ENCODE measurements at regions not wholly inside any gene's neighbourhood (a gene's known extent, or its start where the extent isn't known, plus 50 kb on each side); places are given as distances from the start of the nearest gene placed in this dataset.

DNA sequence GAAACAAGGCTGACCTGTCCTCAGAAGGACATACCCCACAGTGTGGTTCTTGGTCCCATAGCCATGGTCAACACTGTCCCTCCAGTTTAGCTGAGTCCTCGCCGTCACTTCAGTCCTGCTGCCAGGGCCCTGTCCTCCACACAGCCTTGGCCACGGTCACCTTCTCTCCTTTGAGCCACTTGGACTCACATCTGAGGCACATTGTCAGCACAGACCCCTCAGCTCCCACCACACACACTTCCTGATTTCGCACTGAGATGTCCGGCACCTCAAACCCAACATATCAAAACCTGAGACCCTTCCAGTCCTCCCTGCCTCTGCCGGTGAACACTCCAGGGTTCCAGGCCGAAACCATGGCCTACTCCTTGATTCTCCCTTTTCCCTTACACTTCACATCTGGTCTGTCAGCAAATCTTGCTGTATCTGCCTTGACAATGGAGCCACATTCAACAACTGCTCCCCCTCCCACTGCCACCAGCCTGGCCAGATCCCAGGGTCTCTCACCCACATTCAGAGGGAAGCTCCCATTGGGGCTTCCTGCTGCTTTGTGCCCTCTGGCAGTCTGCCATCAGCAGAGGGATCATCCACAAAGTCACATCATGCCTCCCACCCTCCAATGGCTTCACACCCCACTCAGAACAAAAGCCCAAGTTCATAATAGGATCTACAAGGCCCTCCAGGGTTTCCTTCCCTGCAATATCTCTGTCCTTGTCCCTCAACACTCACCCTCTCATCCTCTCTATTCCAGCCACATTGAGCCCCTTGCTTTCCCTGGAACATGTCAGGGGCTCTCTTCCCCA, 219.6 kb upstream of the SHH start:
- Histone ChIP-seq H3K27me3 (ENCODE audit: insufficient read depth) (no peaks in the 10 kb centered on the region), H3K79me2 (replicated peaks; ENCODE audit: insufficient read depth) (no peaks in the 10 kb centered on the region), H3F3A (replicated peaks; ENCODE audit: low read depth) (no peaks in the 10 kb centered on the region), H3K4me2 (no peak overlapping the region), H3K4me1 (ENCODE audit: insufficient read depth) (no peaks in the 10 kb centered on the region), H3K36me3 (ENCODE audit: insufficient read depth) (no peaks in the 10 kb centered on the region), H3K4me3 (no peak overlapping the region), H4K20me1 (replicated peaks; ENCODE audit: insufficient read depth) (no peaks in the 10 kb centered on the region), H3K9me2 (ENCODE audit: insufficient read depth) (no peaks in the 10 kb centered on the region), H2AFZ (no peak overlapping the region), H3K27ac (ENCODE audit: low read depth) (no peak overlapping the region)
- no peaks in the 10 kb centered on the region; the same call in 2 of the 3 replicates for H3K4me1 Mint-ChIP-seq
- H3K27ac Mint-ChIP-seq: no peak overlapping the region
- TF ChIP-seq JUNB (IDR thresholded peaks at IDR 0.05; ENCODE audit: unreplicated experiment): no peak
- no peak for TF ChIP-seq EZH2 (IDR thresholded peaks at IDR 0.05; ENCODE audit: low read depth, unreplicated experiment)
- no peak for TF ChIP-seq ZNF331 (CRISPR knock-in tag; IDR thresholded peaks at IDR 0.05; ENCODE audit: low read depth)
- no peak for TF ChIP-seq CREB1 (CRISPR knock-in tag; IDR thresholded peaks at IDR 0.05; ENCODE audit: low read depth)
- no peak for TF ChIP-seq REST (IDR thresholded peaks at IDR 0.05; ENCODE audit: unreplicated experiment)
- TF ChIP-seq STAT1 (IDR thresholded peaks at IDR 0.05; ENCODE audit: unreplicated experiment): no peak
- no peak for TF ChIP-seq POLR2AphosphoS5 (IDR thresholded peaks at IDR 0.05; ENCODE audit: low read depth)
- no peak for TF ChIP-seq ZNF114 (CRISPR knock-in tag; IDR thresholded peaks at IDR 0.05)
- TF ChIP-seq ZNF462 (CRISPR knock-in tag; IDR thresholded peaks at IDR 0.05): no peak
- no peak for ATAC-seq
- no peak for DNase-seq (ENCODE audit: low spot score)
- H3K36me3 Mint-ChIP-seq (ENCODE audit: low read depth): no peaks in the 10 kb centered on the region; the same call in 2 of the 3 replicates
- peaks cover 3% of the 10 kb centered on the region; the same call in 2 of the 3 replicates for H3K9me3 Mint-ChIP-seq
- no peak overlapping the region for H3K4me3 Mint-ChIP-seq
- H3K27me3 Mint-ChIP-seq (ENCODE audit: insufficient read depth, low read depth, poor library complexity): no peaks in the 10 kb centered on the region

Data from GM23338 (cell line).